GM12872 (cell line): ENCODE measurements at regions not wholly inside any gene's neighbourhood (a gene's known extent, or its start where the extent isn't known, plus 50 kb on each side); places are given as distances from the start of the nearest gene placed in this dataset.
A peak's percentile ranks its signal among the peaks of the same experiment; 100 is the strongest.

Experiments
- CTCF ChIP-seq: IDR thresholded peaks from 3 replicates; pipeline ENCODE4 v1.5.1; 2011; ENCODE audit warnings: low read depth, mild to moderate bottlenecking, low read length, moderate library complexity; ENCODE audit not compliant: insufficient read depth

GRCh38 chrY:17430570-17431166 is 449.4 kb downstream of the CDY2B start:
- TF ChIP-seq CTCF, result peak; percentile 61

- no peak for TF ChIP-seq CTCF
Observed at GRCh38 chrY:17398336-17399072, 481.5 kb downstream of the CDY2B start.

- no peak for TF ChIP-seq CTCF
Observed at GRCh38 chrY:17397659-17398058, 482.4 kb downstream of the CDY2B start.

- TF ChIP-seq CTCF, result no peak
Observed at GRCh38 chrY:17381431-17382070, 498.5 kb downstream of the CDY2B start.

GRCh38 chrY:17378326-17378725 is 501.7 kb downstream of the CDY2B start:
- TF ChIP-seq CTCF, result no peak

GRCh38 chrY:17368413-17368812 is 511.6 kb downstream of the CDY2B start:
- no peak for TF ChIP-seq CTCF

- no peak for TF ChIP-seq CTCF
Observed at GRCh38 chrY:17366400-17366799, 513.6 kb downstream of the CDY2B start.
